H1 (cell line): ENCODE measurements at regions not wholly inside any gene's neighbourhood (a gene's known extent, or its start where the extent isn't known, plus 50 kb on each side); places are given as distances from the start of the nearest gene placed in this dataset.

ENCODE experiments used
- CTCF ChIA-PET: fragments of 300-600 bp; sonication (Branson Sonifier 250); formaldehyde crosslinking; loops from one replicate; lab custom pipeline; 2021; ENCODE audit not compliant: partially characterized antibody; lab: Charles Lee
- POLR2A ChIA-PET: fragments of 300-600 bp; sonication (Branson Sonifier 250); formaldehyde crosslinking; loops from one replicate; lab custom pipeline; 2021; ENCODE audit warnings: inconsistent platforms; ENCODE audit not compliant: partially characterized antibody; lab: Charles Lee
- DNase-seq, 2 experiments: peaks; one replicate each; pipeline versions ENCODE4 v3.0.0 to v3.0.0-alpha.2; 2010 to 2022; ENCODE audit warnings: low spot score in 2 of 2, low read depth in 1 of 2, mixed read lengths in 1 of 2
- FAIRE-seq: peaks from 2 replicates; lab custom pipeline; 2011; peaks lifted over from hg19 to GRCh38; lab: Jason Lieb, UNC
- H2AFZ ChIP-seq: 2 replicates; pipeline ENCODE4 v1.8.1; 2012; ENCODE audit warnings: low read length, inconsistent platforms
- H2AK5ac ChIP-seq: 2 replicates; pipeline ENCODE4 v1.6.1; 2013; ENCODE audit warnings: low read depth, low read length
- H2BK120ac ChIP-seq: replicated peaks from 2 replicates; pipeline ENCODE3; 2013; ENCODE audit warnings: low read depth, low read length, inconsistent platforms
- H2BK12ac ChIP-seq: 2 replicates; pipeline ENCODE4 v1.6.1; 2013; ENCODE audit warnings: low read depth, low read length
- H2BK15ac ChIP-seq: 2 replicates; pipeline ENCODE4 v1.6.1; 2013; ENCODE audit warnings: low read length
- H2BK20ac ChIP-seq: 2 replicates; pipeline ENCODE4 v1.6.1; 2013; ENCODE audit warnings: low read length
- H2BK5ac ChIP-seq: 2 replicates; pipeline ENCODE4 v1.6.1; 2013; ENCODE audit warnings: low read depth, low read length
- H3K14ac ChIP-seq: 2 replicates; pipeline ENCODE4 v1.6.1; 2013; ENCODE audit warnings: inconsistent platforms; ENCODE audit not compliant: insufficient read length
- H3K18ac ChIP-seq: 2 replicates; pipeline ENCODE4 v1.6.1; 2013; ENCODE audit warnings: low read length; ENCODE audit errors: extremely low read depth
- H3K23ac ChIP-seq: 2 replicates; pipeline ENCODE4 v1.6.1; 2013; ENCODE audit warnings: inconsistent platforms; ENCODE audit not compliant: insufficient read length
- H3K23me2 ChIP-seq: 2 replicates; pipeline ENCODE4 v1.6.1; 2013; ENCODE audit warnings: low read depth, low read length
- H3K27ac ChIP-seq: 2 replicates; pipeline ENCODE4 v1.6.1; 2011; ENCODE audit warnings: low read depth, low read length, inconsistent platforms
- H3K27me3 ChIP-seq, 4 experiments: replicated peaks in 1 of 4; 1 replicate in 1 of 4; 2 replicates in 3 of 4; pipeline versions ENCODE4 v1.6.1 to v1.8.1; 2011 to 2013; ENCODE audit warnings: low read length in 3 of 4, mild to moderate bottlenecking in 3 of 4, inconsistent platforms in 2 of 4, mixed read lengths in 2 of 4, moderate library complexity in 1 of 4; ENCODE audit not compliant: control insufficient read depth in 3 of 4, insufficient read depth in 3 of 4; ENCODE audit errors: extremely low read depth in 1 of 4
- H3K36me3 ChIP-seq, 4 experiments: 2 replicates each; pipeline versions ENCODE4 v1.6.1 to v1.8.1; 2011 to 2013; ENCODE audit warnings: mild to moderate bottlenecking in 4 of 4, low read length in 3 of 4, moderate library complexity in 2 of 4, control low read depth in 1 of 4, inconsistent platforms in 1 of 4; ENCODE audit not compliant: insufficient read depth in 4 of 4, control insufficient read depth in 2 of 4
- H3K4ac ChIP-seq: replicated peaks from 2 replicates; pipeline ENCODE3; 2013; ENCODE audit warnings: low read length, low read depth, mixed read lengths, inconsistent platforms; ENCODE audit not compliant: insufficient read length
- H3K4me1 ChIP-seq, 4 experiments: replicated peaks in 1 of 4; 1 replicate in 1 of 4; 2 replicates in 3 of 4; pipeline versions ENCODE4 v1.6.1 to v1.8.1; 2011 to 2013; ENCODE audit warnings: low read length in 3 of 4, inconsistent platforms in 2 of 4, mixed read lengths in 1 of 4; ENCODE audit not compliant: insufficient read depth in 4 of 4, control insufficient read depth in 3 of 4
- H3K4me2 ChIP-seq, 2 experiments: 2 replicates each; pipeline versions ENCODE4 v1.6.1 to v1.8.1; 2011 to 2013; ENCODE audit warnings: low read depth in 2 of 2, low read length in 2 of 2, control low read depth in 1 of 2, inconsistent platforms in 1 of 2, mild to moderate bottlenecking in 1 of 2; ENCODE audit not compliant: insufficient read depth in 1 of 2
- H3K4me3 ChIP-seq, 4 experiments: fragments of 200-600, 300-600 bp in 1 of 4; sonication (generic), shearing (Covaris generic), sonication (Bioruptor Twin) in 1 of 4; 2 replicates each; pipeline versions ENCODE4 v1.5.1 to v1.8.1; 2011 to 2016; ENCODE audit warnings: low read length in 4 of 4, low read depth in 3 of 4, control low read depth in 2 of 4, inconsistent platforms in 2 of 4, mild to moderate bottlenecking in 2 of 4, mixed read lengths in 1 of 4, moderate library complexity in 1 of 4; ENCODE audit not compliant: insufficient read depth in 2 of 4; ENCODE audit errors: extremely low read depth in 1 of 4
- H3K56ac ChIP-seq: replicated peaks from 2 replicates; pipeline ENCODE3; 2013; ENCODE audit warnings: low read depth, mild to moderate bottlenecking, mixed read lengths, low read length, inconsistent platforms; ENCODE audit not compliant: insufficient read length
- H3K79me1 ChIP-seq: 2 replicates; pipeline ENCODE4 v1.6.1; 2013; ENCODE audit warnings: low read depth, low read length, control low read depth
- H3K79me2 ChIP-seq, 2 experiments: 2 replicates each; pipeline versions ENCODE4 v1.6.1 to v1.8.1; 2012 to 2013; ENCODE audit warnings: low read length in 2 of 2, mild to moderate bottlenecking in 2 of 2, inconsistent platforms in 1 of 2; ENCODE audit not compliant: insufficient read depth in 2 of 2, control insufficient read depth in 1 of 2
- H3K9ac ChIP-seq, 4 experiments: replicated peaks in 1 of 4; 1 replicate in 1 of 4; 2 replicates in 3 of 4; pipeline versions ENCODE4 v1.6.1 to v1.8.1; 2011 to 2013; ENCODE audit warnings: low read depth in 3 of 4, low read length in 3 of 4, control low read depth in 2 of 4, mild to moderate bottlenecking in 2 of 4, moderate library complexity in 2 of 4, inconsistent platforms in 1 of 4; ENCODE audit errors: extremely low read depth in 1 of 4
- H3K9me3 ChIP-seq, 2 experiments: 2 replicates each; pipeline versions ENCODE4 v1.6.1 to v1.8.1; 2012 to 2013; ENCODE audit warnings: mild to moderate bottlenecking in 2 of 2, moderate library complexity in 2 of 2, control low read depth in 1 of 2, inconsistent platforms in 1 of 2, low read depth in 1 of 2, low read length in 1 of 2, mixed read lengths in 1 of 2; ENCODE audit not compliant: insufficient read depth in 2 of 2
- H4K20me1 ChIP-seq, 2 experiments: replicated peaks in 1 of 2; 2 replicates each; pipeline versions ENCODE3 to v1.8.1; 2011 to 2013; ENCODE audit warnings: inconsistent platforms in 2 of 2, low read length in 2 of 2, mild to moderate bottlenecking in 1 of 2; ENCODE audit not compliant: insufficient read depth in 2 of 2, control insufficient read depth in 1 of 2
- H4K5ac ChIP-seq: 2 replicates; pipeline ENCODE4 v1.6.1; 2013; ENCODE audit warnings: low read length, low read depth, mixed read lengths, inconsistent platforms; ENCODE audit not compliant: insufficient read length
- H4K8ac ChIP-seq: 2 replicates; pipeline ENCODE4 v1.8.0; 2013; ENCODE audit warnings: mild to moderate bottlenecking, moderate library complexity, low read length, inconsistent platforms; ENCODE audit not compliant: insufficient read depth; ENCODE audit errors: extremely low read depth
- H4K91ac ChIP-seq: replicated peaks from 2 replicates; pipeline ENCODE3; 2013; ENCODE audit warnings: low read length, mixed read lengths, inconsistent platforms; ENCODE audit not compliant: insufficient read length
- BACH1 ChIP-seq: IDR thresholded peaks from 2 replicates; pipeline ENCODE4 v1.6.1; 2012; ENCODE audit warnings: low read length, improper control_type of control experiment
- CHD1 ChIP-seq: IDR thresholded peaks from 2 replicates; pipeline ENCODE4 v1.6.1; 2012; ENCODE audit warnings: low read depth, low read length, improper control_type of control experiment
- CHD2 ChIP-seq: IDR thresholded peaks from 2 replicates; pipeline ENCODE4 v1.6.1; 2012; ENCODE audit warnings: low read length, improper control_type of control experiment
- CTCF ChIP-seq, 3 experiments: IDR thresholded peaks; 1 replicate in 2 of 3; 2 replicates in 1 of 3; pipeline versions ENCODE4 v1.5.1 to v1.6.1; 2011; ENCODE audit warnings: low read length in 3 of 3, mild to moderate bottlenecking in 3 of 3, inconsistent platforms in 2 of 3, low read depth in 1 of 3, moderate library complexity in 1 of 3; ENCODE audit not compliant: insufficient read depth in 1 of 3; ENCODE audit errors: control extremely low read depth in 1 of 3
- GABPA ChIP-seq: IDR thresholded peaks from 2 replicates; pipeline ENCODE4 v1.6.1; 2011; ENCODE audit warnings: mild to moderate bottlenecking, low read length, moderate library complexity, borderline replicate concordance; ENCODE audit not compliant: insufficient read depth
- HDAC6 ChIP-seq: IDR thresholded peaks from one replicate; pipeline ENCODE4 v1.7.1; 2012; ENCODE audit warnings: low read depth, mild to moderate bottlenecking, inconsistent platforms, low read length, moderate library complexity
- NANOG ChIP-seq: IDR thresholded peaks from 2 replicates; pipeline ENCODE4 v1.6.1; 2011; ENCODE audit warnings: low read length, low read depth, mild to moderate bottlenecking, inconsistent platforms; ENCODE audit not compliant: insufficient read depth, poor library complexity, severe bottlenecking
- PHF8 ChIP-seq: fragments of 200-600 bp; sonication (generic); conservative IDR thresholded peaks from 2 replicates; pipeline ENCODE4 v1.7.1; 2012; ENCODE audit warnings: low read depth, mild to moderate bottlenecking, inconsistent platforms, low read length, moderate library complexity
- POLR2AphosphoS5 ChIP-seq: IDR thresholded peaks from 2 replicates; pipeline ENCODE4 v1.6.1; 2011; ENCODE audit warnings: low read depth, low read length
- POU5F1 ChIP-seq: IDR thresholded peaks from 2 replicates; pipeline ENCODE4 v1.6.1; 2011; ENCODE audit warnings: low read depth, mild to moderate bottlenecking, low read length, moderate library complexity
- RXRA ChIP-seq: IDR thresholded peaks from 2 replicates; pipeline ENCODE4 v1.6.1; 2011; ENCODE audit warnings: low read depth, mild to moderate bottlenecking, low read length, moderate library complexity; ENCODE audit not compliant: insufficient read depth
- SP2 ChIP-seq: IDR thresholded peaks from 2 replicates; pipeline ENCODE4 v1.6.1; 2012; ENCODE audit warnings: mild to moderate bottlenecking, low read length, inconsistent platforms
- TAF1 ChIP-seq: IDR thresholded peaks from 2 replicates; pipeline ENCODE4 v1.6.1; 2011; ENCODE audit warnings: mild to moderate bottlenecking, low read depth, low read length
- WGBS, 2 experiments: shearing (Covaris generic) in 1 of 2; methylation state at CpG; one replicate each; pipeline versions ENCODE4 v1.1.6 to v1.1.7; 2013 to 2015; ENCODE audit warnings: low lambda C conversion rate in 2 of 2, mixed read lengths in 2 of 2, inconsistent platforms in 1 of 2, low coverage in 1 of 2, missing lambda C conversion rate in 1 of 2; ENCODE audit not compliant: insufficient replicate concordance in 2 of 2, insufficient coverage in 1 of 2, insufficient read length in 1 of 2; ENCODE audit errors: extremely low coverage in 1 of 2, missing lambda C conversion rate in 1 of 2; 5-methylcytosine and 5-hydroxymethylcytosine counted together

GRCh38 chr9:11158063-11158462 lies 545.3 kb upstream of the PTPRD start:
- H3K4me1 ChIP-seq, result no peaks in the 10 kb centered on the region
- no peaks in the 10 kb centered on the region for H3K79me2 ChIP-seq
- no peaks in the 10 kb centered on the region for H3K23me2 ChIP-seq
- no peak overlapping the region for H2BK120ac ChIP-seq
- no peak overlapping the region for H2BK5ac ChIP-seq
- H3K23ac ChIP-seq, result no peak overlapping the region
- 60% methylated on average over 1 of the region's 1 CpG; no CpG with 5 or more reads in 1 of the 2 experiments for WGBS, 2 experiments
- H3K9ac ChIP-seq, result no peak overlapping the region
- H3K4me3 ChIP-seq, result no peak overlapping the region
- H2BK20ac ChIP-seq, result no peak overlapping the region
- H3K14ac ChIP-seq, result no peak overlapping the region
- H4K8ac ChIP-seq, result no peak overlapping the region
- no peaks in the 10 kb centered on the region for H3K27me3 ChIP-seq
- H2AK5ac ChIP-seq, result no peak overlapping the region
- no peaks in the 10 kb centered on the region for H3K79me1 ChIP-seq
- H2BK12ac ChIP-seq, result no peak overlapping the region
- H3K27ac ChIP-seq, result no peak overlapping the region
- no peak overlapping the region for H4K5ac ChIP-seq
- no peak overlapping the region for H3K4ac ChIP-seq
- no peaks in the 10 kb centered on the region for H4K20me1 ChIP-seq
- ChIA-PET POLR2A (no interaction called here), CTCF (interaction anchor here (0.9 to 7.0 kb wide), 3 partner anchors 9 to 162 kb away, joined by 3 to 39 read pairs (median 3); no protein-coding TSS in a partner anchor)
- H2AFZ ChIP-seq, result no peak overlapping the region
- H3K36me3 ChIP-seq, result no peaks in the 10 kb centered on the region
- H3K18ac ChIP-seq, result no peak overlapping the region
- 0 out of 4 replicates have a peak, but pooled peaks cover 0 to 2% of the 10 kb centered on the region in 2 experiments for H3K9me3 ChIP-seq
- H3K4me2 ChIP-seq, result no peak overlapping the region
- FAIRE-seq, result no peak
- DNase-seq, result no peak
- no peak overlapping the region for H4K91ac ChIP-seq
- H3K56ac ChIP-seq, result no peak overlapping the region
- TF ChIP-seq CTCF (IDR thresholded peaks at IDR 0.05; ENCODE audit: control extremely low read depth in 1 of 3, insufficient read depth in 1 of 3, low read depth in 1 of 3, low read length in 3 of 3), result no peak
- TF ChIP-seq PHF8, result no peak
- TF ChIP-seq GABPA, result no peak
- TF ChIP-seq TAF1, result no peak
- no peak for TF ChIP-seq RXRA
- TF ChIP-seq HDAC6, result no peak
- no peak for TF ChIP-seq POLR2AphosphoS5
- no peak for TF ChIP-seq CHD1
- TF ChIP-seq POU5F1, result no peak
- TF ChIP-seq NANOG, result no peak
- no peak for TF ChIP-seq CHD2
- no peak for TF ChIP-seq BACH1
- TF ChIP-seq SP2, result no peak
- no peak overlapping the region for H2BK15ac ChIP-seq
